Coronary artery (tissue), 2 donors: ENCODE measurements at regions not wholly inside any gene's neighbourhood (a gene's known extent, or its start where the extent isn't known, plus 50 kb on each side); places are given as distances from the start of the nearest gene placed in this dataset.

Experiments
- DNase-seq: peaks from one replicate; pipeline ENCODE4 v3.0.0-alpha.2; 2017; ENCODE audit warnings: low spot score
- H3K27ac ChIP-seq, 2 donors: fragments of 200-600 bp; sonication (generic); one replicate each; pipeline ENCODE4 v1.5.1; 2016 to 2019
- H3K4me3 ChIP-seq: fragments of 200-600 bp; sonication (generic); 2 replicates; pipeline ENCODE4 v1.5.1; 2016; ENCODE audit warnings: mild to moderate bottlenecking, moderate library complexity
- CTCF ChIP-seq: fragments of 200-600 bp; sonication (generic); IDR thresholded peaks from one replicate; pipeline ENCODE4 v1.5.1; 2019; ENCODE audit warnings: antibody characterized with exemption

DNA sequence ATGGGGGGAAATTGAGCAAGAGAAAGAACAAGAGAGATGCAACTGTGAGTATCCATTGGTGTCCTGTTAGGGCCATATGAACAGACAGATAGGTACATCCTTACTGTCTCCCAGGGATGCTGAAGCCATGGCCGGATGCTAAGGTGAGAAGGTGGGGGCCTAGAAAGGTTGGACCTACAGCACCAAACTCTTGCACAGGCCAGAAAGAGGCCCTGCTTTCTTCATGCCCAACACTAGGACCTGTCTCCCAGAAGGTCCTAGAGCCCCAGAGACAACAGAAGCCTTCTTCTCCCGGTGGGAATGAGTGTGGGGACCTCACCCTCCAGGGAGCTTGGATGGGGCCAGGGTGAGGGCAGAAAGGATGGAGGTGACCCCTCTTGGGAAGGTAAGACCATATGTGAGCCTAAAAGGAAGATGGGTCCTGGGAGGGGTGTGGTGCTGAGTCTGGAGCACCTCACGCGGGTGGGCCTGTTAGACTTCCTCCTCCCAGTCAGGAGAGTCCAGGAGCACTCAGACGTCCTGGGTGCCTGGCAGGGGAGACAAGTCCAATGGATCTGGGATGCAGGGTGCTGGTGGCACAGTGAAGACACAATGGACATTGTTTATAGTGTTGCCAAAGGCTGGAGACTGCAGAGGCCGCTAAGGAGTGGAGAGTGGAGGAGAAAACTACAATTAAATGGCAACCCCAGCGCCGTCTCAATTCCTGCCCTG, 265.3 kb downstream of the CYP26B1 start:
- Histone ChIP-seq H3K4me3 (no peak overlapping the region), H3K27ac (peak overlapping the region in 1 of 2 donors; percentile 46)
- DNase-seq: no peak
- no peak for TF ChIP-seq CTCF

DNA sequence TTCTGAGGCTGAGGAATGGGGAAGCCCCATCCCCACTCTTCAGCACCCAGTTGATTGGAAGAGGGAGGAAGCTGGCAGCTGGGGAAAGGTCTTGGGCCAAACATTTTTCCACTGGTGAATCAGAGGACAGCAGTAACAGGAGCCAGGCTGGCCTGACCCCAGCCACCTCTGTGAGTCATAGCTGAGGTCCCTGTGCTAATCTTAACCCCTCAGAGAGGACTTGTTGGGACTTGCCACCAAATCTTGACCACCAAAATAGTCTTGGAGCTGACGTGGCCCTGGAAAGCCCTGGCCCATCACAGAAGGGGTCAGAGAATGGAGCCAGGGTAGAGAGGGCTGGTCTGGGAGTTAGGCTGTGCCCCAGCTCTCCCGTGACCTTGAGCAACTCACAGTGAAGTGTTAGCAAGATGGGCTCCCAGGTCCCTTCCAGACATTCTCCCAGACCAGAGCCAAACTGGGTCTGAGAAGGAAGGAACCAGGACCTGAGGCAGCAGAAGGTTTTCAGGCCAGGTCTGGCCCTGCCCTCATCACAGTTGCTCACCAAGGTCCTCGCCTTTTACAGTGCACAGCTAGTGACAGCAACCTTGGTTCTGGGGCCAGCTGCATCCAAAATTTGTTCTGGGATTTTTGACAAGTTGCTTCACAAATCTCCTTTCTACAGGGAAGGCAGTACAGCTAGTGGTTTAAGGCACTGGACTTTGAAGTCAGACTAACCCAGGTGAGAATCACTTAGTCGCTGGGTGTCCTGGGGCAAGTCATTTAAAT, 266.6 kb downstream of the CYP26B1 start:
- Histone ChIP-seq H3K27ac (peak overlapping the region; percentile 43 to 80), H3K4me3 (no peak overlapping the region)
- no peak for TF ChIP-seq CTCF
- DNase-seq: peak; percentile 93

- DNase-seq: no peak
- no peak for TF ChIP-seq CTCF
- H3K27ac ChIP-seq: peak overlapping the region; percentile 43 to 80
- no peak overlapping the region for H3K4me3 ChIP-seq
Observed at GRCh38 chr2:71880287-71880686, 267.4 kb downstream of the CYP26B1 start.

GRCh38 chr2:71879509-71880184, 268.0 kb downstream of the CYP26B1 start:
- DNase-seq: no peak
- Histone ChIP-seq H3K4me3 (no peak overlapping the region), H3K27ac (peak overlapping the region in 1 of 2 donors; percentile 80)
- TF ChIP-seq CTCF: no peak

GRCh38 chr2:71878626-71879508, 268.8 kb downstream of the CYP26B1 start:
- no peak for TF ChIP-seq CTCF
- H3K27ac ChIP-seq: peak overlapping the region in 1 of 2 donors; percentile 80
- no peak overlapping the region for H3K4me3 ChIP-seq
- DNase-seq: no peak

- H3K27ac ChIP-seq: no peak overlapping the region
- DNase-seq: no peak
- H3K4me3 ChIP-seq: no peak overlapping the region
- no peak for TF ChIP-seq CTCF
Observed at GRCh38 chr2:71877636-71878035, 270.0 kb downstream of the CYP26B1 start.
